ENCODE measurements at regions not wholly inside any gene's neighbourhood (a gene's known extent, or its start where the extent isn't known, plus 50 kb on each side); places are given as distances from the start of the nearest gene placed in this dataset.

- no peak for DNase-seq (ENCODE audit: low read depth)
- no peak for TF ChIP-seq CTCF (IDR thresholded peaks at IDR 0.05; ENCODE audit: insufficient read depth, low read depth, low read length, missing control alignments)
- H3K4me3 ChIP-seq (ENCODE audit: low read length), result no peak overlapping the region
Observed at GRCh38 chr1:29973406-29973805, 737.1 kb downstream of the PTPRU start.

- no peak overlapping the region for H3K4me3 ChIP-seq (ENCODE audit: low read length)
- TF ChIP-seq CTCF (IDR thresholded peaks at IDR 0.05; ENCODE audit: insufficient read depth, low read depth, low read length, missing control alignments), result no peak
- DNase-seq (ENCODE audit: low read depth), result no peak
Observed at GRCh38 chr1:29972421-29973053, 736.2 kb downstream of the PTPRU start.

- no peak for DNase-seq (ENCODE audit: low read depth)
- H3K4me3 ChIP-seq (ENCODE audit: low read length), result no peak overlapping the region
- no peak for TF ChIP-seq CTCF (IDR thresholded peaks at IDR 0.05; ENCODE audit: insufficient read depth, low read depth, low read length, missing control alignments)
Observed at GRCh38 chr1:29971703-29972102, 735.4 kb downstream of the PTPRU start.

GRCh38 chr1:29970747-29971325, 734.5 kb downstream of the PTPRU start:
- no peak for TF ChIP-seq CTCF (IDR thresholded peaks at IDR 0.05; ENCODE audit: insufficient read depth, low read depth, low read length, missing control alignments)
- DNase-seq (ENCODE audit: low read depth), result no peak
- H3K4me3 ChIP-seq (ENCODE audit: low read length), result no peak overlapping the region

- H3K4me3 ChIP-seq (ENCODE audit: low read length), result no peak overlapping the region
- no peak for DNase-seq (ENCODE audit: low read depth)
- TF ChIP-seq CTCF (IDR thresholded peaks at IDR 0.05; ENCODE audit: insufficient read depth, low read depth, low read length, missing control alignments), result no peak
Observed at GRCh38 chr1:29969576-29969975, 733.3 kb downstream of the PTPRU start.

- TF ChIP-seq CTCF (IDR thresholded peaks at IDR 0.05; ENCODE audit: insufficient read depth, low read depth, low read length, missing control alignments), result no peak
- no peak overlapping the region for H3K4me3 ChIP-seq (ENCODE audit: low read length)
- no peak for DNase-seq (ENCODE audit: low read depth)
Observed at GRCh38 chr1:29967261-29967660, 730.9 kb downstream of the PTPRU start.

- no peak for TF ChIP-seq CTCF (IDR thresholded peaks at IDR 0.05; ENCODE audit: insufficient read depth, low read depth, low read length, missing control alignments)
- H3K4me3 ChIP-seq (ENCODE audit: low read length), result no peak overlapping the region
- no peak for DNase-seq (ENCODE audit: low read depth)
Observed at GRCh38 chr1:29966526-29967045, 730.3 kb downstream of the PTPRU start.

Measured in epithelial cell of esophagus (primary cell).